ENCODE measurements at regions not wholly inside any gene's neighbourhood (a gene's known extent, or its start where the extent isn't known, plus 50 kb on each side); places are given as distances from the start of the nearest gene placed in this dataset.
A peak's percentile ranks its signal among the peaks of the same experiment; 100 is the strongest.

GRCh38 chr2:118315606-118316005, 227.3 kb downstream of the INSIG2 start:
- no peak overlapping the region for H3K27ac ChIP-seq (ENCODE audit: low read depth, low read length)
- no peak overlapping the region for H3K9ac ChIP-seq (ENCODE audit: low read depth in 1 of 2, low read length in 2 of 2)
- peaks cover 0 to 3% of the 10 kb centered on the region in 2 donors for H3K4me1 ChIP-seq (ENCODE audit: control insufficient read depth in 1 of 2, insufficient read depth in 2 of 2, low read length in 2 of 2)
- H3K27me3 ChIP-seq (ENCODE audit: control insufficient read depth in 1 of 2, insufficient read depth in 2 of 2, low read length in 2 of 2), result peaks cover 0 to 6% of the 10 kb centered on the region in 2 donors
- H3K4me3 ChIP-seq (ENCODE audit: low read depth in 1 of 2, low read length in 2 of 2), result no peak overlapping the region
- H3K9me3 ChIP-seq (ENCODE audit: control insufficient read depth in 1 of 2, low read length in 2 of 2), result no peaks in the 10 kb centered on the region
- H3K36me3 ChIP-seq (ENCODE audit: control insufficient read depth in 1 of 2, insufficient read depth in 2 of 2, low read length in 2 of 2), result no peaks in the 10 kb centered on the region

GRCh38 chr2:118312969-118313756, 224.9 kb downstream of the INSIG2 start:
- H3K9me3 ChIP-seq (ENCODE audit: control insufficient read depth in 1 of 2, low read length in 2 of 2), result no peaks in the 10 kb centered on the region
- no peaks in the 10 kb centered on the region for H3K36me3 ChIP-seq (ENCODE audit: control insufficient read depth in 1 of 2, insufficient read depth in 2 of 2, low read length in 2 of 2)
- no peak overlapping the region for H3K27ac ChIP-seq (ENCODE audit: low read depth, low read length)
- H3K9ac ChIP-seq (ENCODE audit: low read depth in 1 of 2, low read length in 2 of 2), result no peak overlapping the region
- peaks cover 0 to 4% of the 10 kb centered on the region in 2 donors for H3K4me1 ChIP-seq (ENCODE audit: control insufficient read depth in 1 of 2, insufficient read depth in 2 of 2, low read length in 2 of 2)
- no peak overlapping the region for H3K4me3 ChIP-seq (ENCODE audit: low read depth in 1 of 2, low read length in 2 of 2)
- H3K27me3 ChIP-seq (ENCODE audit: control insufficient read depth in 1 of 2, insufficient read depth in 2 of 2, low read length in 2 of 2), result peaks cover 10 to 19% of the 10 kb centered on the region in 2 donors

- peaks cover 0 to 4% of the 10 kb centered on the region in 2 donors for H3K4me1 ChIP-seq (ENCODE audit: control insufficient read depth in 1 of 2, insufficient read depth in 2 of 2, low read length in 2 of 2)
- H3K27me3 ChIP-seq (ENCODE audit: control insufficient read depth in 1 of 2, insufficient read depth in 2 of 2, low read length in 2 of 2), result peaks cover 10 to 24% of the 10 kb centered on the region in 2 donors
- no peaks in the 10 kb centered on the region for H3K36me3 ChIP-seq (ENCODE audit: control insufficient read depth in 1 of 2, insufficient read depth in 2 of 2, low read length in 2 of 2)
- no peaks in the 10 kb centered on the region for H3K9me3 ChIP-seq (ENCODE audit: control insufficient read depth in 1 of 2, low read length in 2 of 2)
- no peak overlapping the region for H3K27ac ChIP-seq (ENCODE audit: low read depth, low read length)
- H3K4me3 ChIP-seq (ENCODE audit: low read depth in 1 of 2, low read length in 2 of 2), result peak overlapping the region; percentile 60 to 66
- H3K9ac ChIP-seq (ENCODE audit: low read depth in 1 of 2, low read length in 2 of 2), result peak overlapping the region in 1 of 2 donors; percentile 29
Observed at GRCh38 chr2:118310681-118311429, 222.6 kb downstream of the INSIG2 start.

- Histone ChIP-seq H3K9me3 (ENCODE audit: control insufficient read depth in 1 of 2, low read length in 2 of 2) (no peaks in the 10 kb centered on the region), H3K4me3 (ENCODE audit: low read depth in 1 of 2, low read length in 2 of 2) (peak overlapping the region; percentile 60 to 66), H3K4me1 (ENCODE audit: control insufficient read depth in 1 of 2, insufficient read depth in 2 of 2, low read length in 2 of 2) (peaks cover 0 to 4% of the 10 kb centered on the region in 2 donors), H3K9ac (ENCODE audit: low read depth in 1 of 2, low read length in 2 of 2) (peak overlapping the region in 1 of 2 donors; percentile 29), H3K36me3 (ENCODE audit: control insufficient read depth in 1 of 2, insufficient read depth in 2 of 2, low read length in 2 of 2) (no peaks in the 10 kb centered on the region), H3K27me3 (ENCODE audit: control insufficient read depth in 1 of 2, insufficient read depth in 2 of 2, low read length in 2 of 2) (peaks cover 10 to 24% of the 10 kb centered on the region in 2 donors), H3K27ac (ENCODE audit: low read depth, low read length) (no peak overlapping the region)
Observed at GRCh38 chr2:118309946-118310680, 221.8 kb downstream of the INSIG2 start.

GRCh38 chr2:118309257-118309945, 221.1 kb downstream of the INSIG2 start:
- peaks cover 10 to 24% of the 10 kb centered on the region in 2 donors for H3K27me3 ChIP-seq (ENCODE audit: control insufficient read depth in 1 of 2, insufficient read depth in 2 of 2, low read length in 2 of 2)

GRCh38 chr2:118307864-118308263, 219.6 kb downstream of the INSIG2 start:
- Histone ChIP-seq H3K4me1 (ENCODE audit: control insufficient read depth in 1 of 2, insufficient read depth in 2 of 2, low read length in 2 of 2) (peaks cover 0 to 4% of the 10 kb centered on the region in 2 donors), H3K36me3 (ENCODE audit: control insufficient read depth in 1 of 2, insufficient read depth in 2 of 2, low read length in 2 of 2) (no peaks in the 10 kb centered on the region), H3K4me3 (ENCODE audit: low read depth in 1 of 2, low read length in 2 of 2) (no peak overlapping the region), H3K27ac (ENCODE audit: low read depth, low read length) (no peak overlapping the region), H3K9ac (ENCODE audit: low read depth in 1 of 2, low read length in 2 of 2) (no peak overlapping the region), H3K27me3 (ENCODE audit: control insufficient read depth in 1 of 2, insufficient read depth in 2 of 2, low read length in 2 of 2) (peaks cover 10 to 24% of the 10 kb centered on the region in 2 donors), H3K9me3 (ENCODE audit: control insufficient read depth in 1 of 2, low read length in 2 of 2) (no peaks in the 10 kb centered on the region)

More at GRCh38 chr2:118309257-118309945, 221.1 kb downstream of the INSIG2 start:
- peaks cover 0 to 4% of the 10 kb centered on the region in 2 donors for H3K4me1 ChIP-seq (ENCODE audit: control insufficient read depth in 1 of 2, insufficient read depth in 2 of 2, low read length in 2 of 2)
- peak overlapping the region; percentile 60 to 66 for H3K4me3 ChIP-seq (ENCODE audit: low read depth in 1 of 2, low read length in 2 of 2)
- H3K36me3 ChIP-seq (ENCODE audit: control insufficient read depth in 1 of 2, insufficient read depth in 2 of 2, low read length in 2 of 2), result no peaks in the 10 kb centered on the region
- no peak overlapping the region for H3K27ac ChIP-seq (ENCODE audit: low read depth, low read length)
- H3K9ac ChIP-seq (ENCODE audit: low read depth in 1 of 2, low read length in 2 of 2), result no peak overlapping the region
- no peaks in the 10 kb centered on the region for H3K9me3 ChIP-seq (ENCODE audit: control insufficient read depth in 1 of 2, low read length in 2 of 2)

GRCh38 chr2:118301248-118301647, 213.0 kb downstream of the INSIG2 start:
- H3K4me3 ChIP-seq (ENCODE audit: low read depth in 1 of 2, low read length in 2 of 2), result no peak overlapping the region
- H3K27me3 ChIP-seq (ENCODE audit: control insufficient read depth in 1 of 2, insufficient read depth in 2 of 2, low read length in 2 of 2), result no peaks in the 10 kb centered on the region
- H3K27ac ChIP-seq (ENCODE audit: low read depth, low read length), result no peak overlapping the region
- H3K4me1 ChIP-seq (ENCODE audit: control insufficient read depth in 1 of 2, insufficient read depth in 2 of 2, low read length in 2 of 2), result no peaks in the 10 kb centered on the region
- H3K9me3 ChIP-seq (ENCODE audit: control insufficient read depth in 1 of 2, low read length in 2 of 2), result no peaks in the 10 kb centered on the region
- H3K36me3 ChIP-seq (ENCODE audit: control insufficient read depth in 1 of 2, insufficient read depth in 2 of 2, low read length in 2 of 2), result no peaks in the 10 kb centered on the region
- H3K9ac ChIP-seq (ENCODE audit: low read depth in 1 of 2, low read length in 2 of 2), result no peak overlapping the region

- Histone ChIP-seq H3K4me3 (ENCODE audit: low read depth in 1 of 2, low read length in 2 of 2) (no peak overlapping the region), H3K9me3 (ENCODE audit: control insufficient read depth in 1 of 2, low read length in 2 of 2) (no peaks in the 10 kb centered on the region), H3K27ac (ENCODE audit: low read depth, low read length) (no peak overlapping the region), H3K36me3 (ENCODE audit: control insufficient read depth in 1 of 2, insufficient read depth in 2 of 2, low read length in 2 of 2) (no peaks in the 10 kb centered on the region), H3K27me3 (ENCODE audit: control insufficient read depth in 1 of 2, insufficient read depth in 2 of 2, low read length in 2 of 2) (peaks cover 0 to under 1% of the 10 kb centered on the region in 2 donors), H3K4me1 (ENCODE audit: control insufficient read depth in 1 of 2, insufficient read depth in 2 of 2, low read length in 2 of 2) (no peaks in the 10 kb centered on the region), H3K9ac (ENCODE audit: low read depth in 1 of 2, low read length in 2 of 2) (no peak overlapping the region)
Observed at GRCh38 chr2:118300832-118301231, 212.6 kb downstream of the INSIG2 start.

- Histone ChIP-seq H3K36me3 (ENCODE audit: control insufficient read depth in 1 of 2, insufficient read depth in 2 of 2, low read length in 2 of 2) (no peaks in the 10 kb centered on the region), H3K4me1 (ENCODE audit: control insufficient read depth in 1 of 2, insufficient read depth in 2 of 2, low read length in 2 of 2) (no peaks in the 10 kb centered on the region), H3K4me3 (ENCODE audit: low read depth in 1 of 2, low read length in 2 of 2) (no peak overlapping the region), H3K27ac (ENCODE audit: low read depth, low read length) (no peak overlapping the region), H3K9ac (ENCODE audit: low read depth in 1 of 2, low read length in 2 of 2) (no peak overlapping the region), H3K27me3 (ENCODE audit: control insufficient read depth in 1 of 2, insufficient read depth in 2 of 2, low read length in 2 of 2) (peaks cover 3 to 5% of the 10 kb centered on the region in 2 donors), H3K9me3 (ENCODE audit: control insufficient read depth in 1 of 2, low read length in 2 of 2) (no peaks in the 10 kb centered on the region)
Observed at GRCh38 chr2:118296663-118297062, 208.4 kb downstream of the INSIG2 start.
